Mucosa of descending colon (tissue), 3 donors: ENCODE measurements at regions not wholly inside any gene's neighbourhood (a gene's known extent, or its start where the extent isn't known, plus 50 kb on each side); places are given as distances from the start of the nearest gene placed in this dataset.

Experiments used
- ATAC-seq: fragments of 200-7000 bp; cut with Tn5 transposase; one replicate; pipeline ENCODE4 v1.9.1; 2020; ENCODE audit warnings: mild to moderate bottlenecking, moderate library complexity
- DNase-seq, 3 donors: peaks; one replicate each; pipeline ENCODE4 v3.0.0-alpha.2; 2020
- H3K36me3 ChIP-seq: fragments of 200-600 bp; one replicate; pipeline ENCODE4 v1.8.0; 2021; ENCODE audit warnings: low read depth, mild to moderate bottlenecking
- H3K4me1 ChIP-seq: fragments of 200-600 bp; one replicate; pipeline ENCODE4 v1.8.0; 2021; ENCODE audit warnings: low read depth, mild to moderate bottlenecking
- H3K4me3 ChIP-seq: fragments of 200-600 bp; one replicate; pipeline ENCODE4 v1.8.0; 2021; ENCODE audit warnings: mild to moderate bottlenecking
- H3K9me3 ChIP-seq: fragments of 200-600 bp; one replicate; pipeline ENCODE4 v1.8.0; 2021; ENCODE audit warnings: mild to moderate bottlenecking
- CTCF ChIP-seq: fragments of 200-600 bp; IDR thresholded peaks from one replicate; pipeline ENCODE4 v1.8.0; 2022; ENCODE audit warnings: antibody characterized with exemption, mild to moderate bottlenecking
- intact Hi-C, 2 donors: fragments of 100-400 bp; cut with DNase I in 1 of 2; cut with micrococcal nuclease in 1 of 2; formaldehyde crosslinking; loops; one replicate each; pipeline versions ENCODE4 v1.11.0 to v1.11.1; 2022; cut with DNase I, micrococcal nuclease
- donor health status: DM: no; HTN: no; CAD: no; lungs with moderate emphysema.
- donor health status: DM: no; HTN: no; CAD: no.
- donor health status: DM: no; HTN: yes; CAD: no.

DNA sequence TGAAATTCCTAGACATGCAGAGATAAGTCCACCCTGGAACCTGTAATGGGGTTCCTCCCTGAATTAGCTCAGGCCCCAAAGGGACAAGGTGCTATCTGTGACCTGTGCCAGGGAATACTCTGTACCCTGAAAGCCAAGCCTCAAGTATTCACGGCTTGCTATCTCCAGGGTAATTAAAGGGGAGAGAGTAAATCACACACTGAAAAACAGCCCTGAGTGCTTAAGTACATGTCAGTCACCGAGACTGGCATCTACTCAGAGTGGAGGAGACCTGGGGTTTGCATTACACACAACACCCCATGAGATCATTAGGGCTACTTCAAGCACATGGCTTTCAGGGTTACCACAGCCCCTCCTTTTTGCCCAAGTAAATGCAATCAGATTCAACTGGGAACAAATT, 188.1 kb downstream of the CD83 start:
- TF ChIP-seq CTCF, result no peak
- ATAC-seq, result no peak

DNA sequence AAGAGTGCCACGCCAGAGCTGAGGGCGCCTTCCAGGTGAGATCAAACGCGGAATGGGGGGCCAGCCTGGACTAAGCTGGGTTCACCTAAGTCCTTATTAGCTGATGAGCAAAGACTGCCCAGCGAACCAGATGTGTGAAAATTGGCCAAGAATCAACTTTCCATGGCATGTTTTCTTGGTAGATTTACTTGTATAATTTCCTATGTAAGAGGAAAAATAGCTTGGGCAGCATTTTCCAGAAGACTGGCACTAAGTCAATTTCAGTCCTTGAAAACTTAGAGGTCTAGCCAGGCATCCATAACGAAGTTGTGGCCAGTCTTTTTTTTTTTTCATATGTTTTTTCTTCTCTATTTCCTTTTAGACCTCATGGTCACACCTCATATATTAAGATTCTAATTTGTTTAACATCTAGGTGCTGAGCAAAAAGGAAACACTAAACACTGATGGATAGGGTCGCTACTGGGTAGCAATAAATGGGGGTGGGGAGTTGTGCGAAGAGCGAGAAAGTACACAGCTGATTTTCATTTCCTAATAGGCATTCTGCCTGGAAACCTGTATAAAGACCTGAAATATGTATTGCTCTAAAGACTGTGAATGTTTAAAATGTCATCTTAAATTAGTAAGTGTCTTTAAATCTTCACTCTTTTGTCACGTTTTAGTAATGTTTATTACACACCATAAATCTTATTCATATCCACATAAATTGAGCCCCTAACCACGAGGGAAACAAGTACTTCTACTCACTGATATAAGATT, 188.8 kb downstream of the CD83 start:
- Histone ChIP-seq H3K9me3 (no peaks in the 10 kb centered on the region), H3K36me3 (no peaks in the 10 kb centered on the region), H3K4me1 (no peaks in the 10 kb centered on the region), H3K4me3 (no peak overlapping the region)
- TF ChIP-seq CTCF, result no peak
- DNase-seq, result peak in 1 of 3 donors; percentile 24
- no peak for ATAC-seq
- intact Hi-C loops, result no loop called here

More for the DNA sequence above, 188.1 kb downstream of the CD83 start:
- intact Hi-C loops, result no loop called here
- no peaks in the 10 kb centered on the region for H3K9me3 ChIP-seq
- H3K4me1 ChIP-seq, result no peaks in the 10 kb centered on the region
- no peak for DNase-seq
- no peaks in the 10 kb centered on the region for H3K36me3 ChIP-seq
- H3K4me3 ChIP-seq, result no peak overlapping the region

- TF ChIP-seq CTCF, result no peak
Observed at GRCh38 chr6:14309516-14309915, 191.9 kb downstream of the CD83 start.

GRCh38 chr6:14309951-14310445, 192.4 kb downstream of the CD83 start:
- DNase-seq (no peak), ATAC-seq (no peak)
- intact Hi-C loops, result no loop called here
- no peaks in the 10 kb centered on the region for H3K4me1 ChIP-seq
- H3K36me3 ChIP-seq, result no peaks in the 10 kb centered on the region
- no peak overlapping the region for H3K4me3 ChIP-seq
- H3K9me3 ChIP-seq, result no peaks in the 10 kb centered on the region
- TF ChIP-seq CTCF, result no peak

More at GRCh38 chr6:14309516-14309915, 191.9 kb downstream of the CD83 start:
- H3K36me3 ChIP-seq, result no peaks in the 10 kb centered on the region
- ATAC-seq (no peak), DNase-seq (no peak)
- intact Hi-C loops, result no loop called here
- H3K4me3 ChIP-seq, result no peak overlapping the region
- H3K4me1 ChIP-seq, result no peaks in the 10 kb centered on the region
- H3K9me3 ChIP-seq, result no peaks in the 10 kb centered on the region

GRCh38 chr6:14310960-14311359, 193.4 kb downstream of the CD83 start:
- Histone ChIP-seq H3K9me3 (no peaks in the 10 kb centered on the region), H3K4me1 (no peaks in the 10 kb centered on the region), H3K4me3 (no peak overlapping the region), H3K36me3 (no peaks in the 10 kb centered on the region)
- intact Hi-C loops, result no loop called here
- no peak for TF ChIP-seq CTCF
- no peak for DNase-seq
- ATAC-seq, result no peak
